ENCODE measurements at regions not wholly inside any gene's neighbourhood (a gene's known extent, or its start where the extent isn't known, plus 50 kb on each side); places are given as distances from the start of the nearest gene placed in this dataset.

- TF ChIP-seq POLR2AphosphoS5 (IDR thresholded peaks at IDR 0.05; ENCODE audit: low read depth, low read length) = no peak
- no peak for TF ChIP-seq CTCF (IDR thresholded peaks at IDR 0.05; ENCODE audit: control extremely low read depth in 1 of 3, insufficient read depth in 1 of 3, low read depth in 1 of 3, low read length in 3 of 3)
- no peak for TF ChIP-seq USF2 (IDR thresholded peaks at IDR 0.05; ENCODE audit: low read length)
These were observed 116.5 kb downstream of the UCHL1 start for GRCh38 chr4:41373221-41373620.
